ENCODE measurements at regions not wholly inside any gene's neighbourhood (a gene's known extent, or its start where the extent isn't known, plus 50 kb on each side); places are given as distances from the start of the nearest gene placed in this dataset.

GRCh38 chr3:8301977-8302735, 199.5 kb upstream of the LMCD1 start:
- Mint-ChIP-seq H3K9me3 (no peaks in the 10 kb centered on the region), H3K27me3 (no peaks in the 10 kb centered on the region), H3K4me1 (ENCODE audit: low read depth) (peaks cover 7% of the 10 kb centered on the region), H3K4me3 (no peak overlapping the region), H3K27ac (no peak overlapping the region), H3K36me3 (ENCODE audit: low read depth) (no peaks in the 10 kb centered on the region)
- no peaks in the 10 kb centered on the region for H3K4me1 ChIP-seq (ENCODE audit: insufficient read depth, low read length)
- DNase-seq (peak in 4 of 14 experiments; percentile 4 to 66 (median 52)), ATAC-seq (ENCODE audit: poor library complexity) (peak; percentile 67)
- no peak overlapping the region for H3K4me3 ChIP-seq (ENCODE audit: low read length)
- ChIA-PET CTCF (interaction anchor here (0.9 to 1.4 kb wide), 3 partner anchors 12 to 618 kb away, joined by 3 to 6 read pairs (median 3); no protein-coding TSS in a partner anchor), POLR2A (no interaction called here)
- no peaks in the 10 kb centered on the region for H3K9me3 ChIP-seq (ENCODE audit: control insufficient read depth in 1 of 2, insufficient read depth in 1 of 2, low read length in 2 of 2)
- no peak overlapping the region for H3K27ac ChIP-seq (ENCODE audit: low read depth in 1 of 2, low read length in 2 of 2)
- intact Hi-C loops (cut with DNase I, micrococcal nuclease): no loop called here
- H3K27me3 ChIP-seq (ENCODE audit: control insufficient read depth in 1 of 2, insufficient read depth in 2 of 2, low read length in 2 of 2): no peaks in the 10 kb centered on the region
- H3K36me3 ChIP-seq (ENCODE audit: insufficient read depth, low read length): no peaks in the 10 kb centered on the region
- TF ChIP-seq CTCF (IDR thresholded peaks at IDR 0.05): peak; percentile 58

GRCh38 chr3:8303466-8303865, 198.2 kb upstream of the LMCD1 start:
- Mint-ChIP-seq H3K27me3 (no peaks in the 10 kb centered on the region), H3K4me1 (ENCODE audit: low read depth) (peaks cover 7% of the 10 kb centered on the region), H3K36me3 (ENCODE audit: low read depth) (no peaks in the 10 kb centered on the region), H3K4me3 (no peak overlapping the region), H3K9me3 (no peaks in the 10 kb centered on the region), H3K27ac (no peak overlapping the region)
- no peaks in the 10 kb centered on the region for H3K4me1 ChIP-seq (ENCODE audit: insufficient read depth, low read length)
- no peak for TF ChIP-seq CTCF (IDR thresholded peaks at IDR 0.05)
- no peaks in the 10 kb centered on the region for H3K9me3 ChIP-seq (ENCODE audit: control insufficient read depth in 1 of 2, insufficient read depth in 1 of 2, low read length in 2 of 2)
- intact Hi-C loops (cut with DNase I, micrococcal nuclease): no loop called here
- H3K36me3 ChIP-seq (ENCODE audit: insufficient read depth, low read length): no peaks in the 10 kb centered on the region
- ATAC-seq (ENCODE audit: poor library complexity): no peak
- ChIA-PET POLR2A (no interaction called here), CTCF (no interaction called here)
- no peak overlapping the region for H3K4me3 ChIP-seq (ENCODE audit: low read length)
- no peak overlapping the region for H3K27ac ChIP-seq (ENCODE audit: low read depth in 1 of 2, low read length in 2 of 2)
- no peaks in the 10 kb centered on the region for H3K27me3 ChIP-seq (ENCODE audit: control insufficient read depth in 1 of 2, insufficient read depth in 2 of 2, low read length in 2 of 2)
- no peak for DNase-seq

- no peaks in the 10 kb centered on the region for H3K4me1 ChIP-seq (ENCODE audit: insufficient read depth, low read length)
- H3K36me3 ChIP-seq (ENCODE audit: insufficient read depth, low read length): no peaks in the 10 kb centered on the region
- no peak overlapping the region for H3K27ac ChIP-seq (ENCODE audit: low read depth in 1 of 2, low read length in 2 of 2)
- H3K27me3 Mint-ChIP-seq: no peaks in the 10 kb centered on the region
- ChIA-PET CTCF (no interaction called here), POLR2A (no interaction called here)
- H3K27me3 ChIP-seq (ENCODE audit: control insufficient read depth in 1 of 2, insufficient read depth in 2 of 2, low read length in 2 of 2): no peaks in the 10 kb centered on the region
- no peak for TF ChIP-seq CTCF (IDR thresholded peaks at IDR 0.05)
- H3K9me3 ChIP-seq (ENCODE audit: control insufficient read depth in 1 of 2, insufficient read depth in 1 of 2, low read length in 2 of 2): no peaks in the 10 kb centered on the region
- H3K27ac Mint-ChIP-seq: no peak overlapping the region
- DNase-seq (no peak), ATAC-seq (ENCODE audit: poor library complexity) (no peak)
- H3K4me3 ChIP-seq (ENCODE audit: low read length): no peak overlapping the region
- no peaks in the 10 kb centered on the region for H3K9me3 Mint-ChIP-seq
- intact Hi-C loops (cut with DNase I, micrococcal nuclease): no loop called here
- no peaks in the 10 kb centered on the region for H3K36me3 Mint-ChIP-seq (ENCODE audit: low read depth)
- peaks cover 7% of the 10 kb centered on the region for H3K4me1 Mint-ChIP-seq (ENCODE audit: low read depth)
- no peak overlapping the region for H3K4me3 Mint-ChIP-seq
These were observed 196.3 kb upstream of the LMCD1 start for GRCh38 chr3:8305371-8305770.

All from CD4-positive, alpha-beta T cell (primary cell).